OCI-LY1 (cell line): ENCODE measurements at regions not wholly inside any gene's neighbourhood (a gene's known extent, or its start where the extent isn't known, plus 50 kb on each side); places are given as distances from the start of the nearest gene placed in this dataset.

Experiments used
- EZH2 ChIP-seq: fragments of 200-600 bp; sonication (generic), shearing (Covaris generic); IDR thresholded peaks from 2 replicates; pipeline ENCODE4 v1.8.0; 2017; ENCODE audit warnings: borderline replicate concordance, mixed run types, mild to moderate bottlenecking, antibody characterized with exemption, low read length, moderate library complexity, mixed read lengths
- TF ChIP-seq, protein P1 (sequence below): fragments of 200-600 bp; sonication (generic), shearing (Covaris generic); IDR thresholded peaks from 2 replicates; pipeline ENCODE4 v1.5.1; 2017; ENCODE audit warnings: mild to moderate bottlenecking, antibody characterized with exemption, low read length, moderate library complexity, mixed read lengths

DNA sequence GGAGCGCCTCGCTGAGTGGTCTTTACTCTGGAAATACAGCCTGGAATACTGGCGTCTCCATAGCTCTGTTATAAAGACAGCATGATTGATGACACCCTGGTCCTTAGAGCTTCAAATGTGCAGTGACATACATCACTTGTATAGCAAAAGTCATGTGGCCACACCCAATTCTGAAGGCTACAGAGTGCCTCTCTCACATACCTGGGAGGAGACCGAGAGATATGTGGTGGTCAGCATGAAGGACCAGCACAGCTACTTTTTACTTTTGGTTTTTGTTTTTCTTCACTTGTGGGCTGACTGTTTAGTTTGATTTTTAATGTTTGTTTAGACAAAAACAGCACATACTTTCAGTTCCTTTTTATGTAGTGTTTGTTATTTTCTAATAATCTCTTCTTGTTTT lies 938.5 kb upstream of the SOX11 start:
- TF ChIP-seq, protein P1, sequence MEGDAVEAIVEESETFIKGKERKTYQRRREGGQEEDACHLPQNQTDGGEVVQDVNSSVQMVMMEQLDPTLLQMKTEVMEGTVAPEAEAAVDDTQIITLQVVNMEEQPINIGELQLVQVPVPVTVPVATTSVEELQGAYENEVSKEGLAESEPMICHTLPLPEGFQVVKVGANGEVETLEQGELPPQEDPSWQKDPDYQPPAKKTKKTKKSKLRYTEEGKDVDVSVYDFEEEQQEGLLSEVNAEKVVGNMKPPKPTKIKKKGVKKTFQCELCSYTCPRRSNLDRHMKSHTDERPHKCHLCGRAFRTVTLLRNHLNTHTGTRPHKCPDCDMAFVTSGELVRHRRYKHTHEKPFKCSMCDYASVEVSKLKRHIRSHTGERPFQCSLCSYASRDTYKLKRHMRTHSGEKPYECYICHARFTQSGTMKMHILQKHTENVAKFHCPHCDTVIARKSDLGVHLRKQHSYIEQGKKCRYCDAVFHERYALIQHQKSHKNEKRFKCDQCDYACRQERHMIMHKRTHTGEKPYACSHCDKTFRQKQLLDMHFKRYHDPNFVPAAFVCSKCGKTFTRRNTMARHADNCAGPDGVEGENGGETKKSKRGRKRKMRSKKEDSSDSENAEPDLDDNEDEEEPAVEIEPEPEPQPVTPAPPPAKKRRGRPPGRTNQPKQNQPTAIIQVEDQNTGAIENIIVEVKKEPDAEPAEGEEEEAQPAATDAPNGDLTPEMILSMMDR: no peak
- no peak for TF ChIP-seq EZH2
